ENCODE measurements at regions not wholly inside any gene's neighbourhood (a gene's known extent, or its start where the extent isn't known, plus 50 kb on each side); places are given as distances from the start of the nearest gene placed in this dataset.

- intact Hi-C loops (cut with micrococcal nuclease; ENCODE audit: unreplicated experiment): no loop called here
- H3K36me3 ChIP-seq (ENCODE audit: control insufficient read depth, insufficient read depth, low read length): no peaks in the 10 kb centered on the region
- H3K27me3 ChIP-seq (ENCODE audit: control insufficient read depth, insufficient read depth, low read length): no peaks in the 10 kb centered on the region
- H3K4me3 ChIP-seq (ENCODE audit: low read depth in 2 of 2, low read length in 2 of 2): no peak overlapping the region
- no peaks in the 10 kb centered on the region for H3K9me3 ChIP-seq (ENCODE audit: control insufficient read depth, insufficient read depth, low read depth, low read length)
- TF ChIP-seq SIN3A (IDR thresholded peaks at IDR 0.05; ENCODE audit: borderline replicate concordance, insufficient read depth, low read depth, low read length) (no peak), REST (IDR thresholded peaks at IDR 0.05; ENCODE audit: insufficient read depth in 1 of 2, low read depth in 2 of 2, low read length in 1 of 2) (no peak), CTCF (IDR thresholded peaks at IDR 0.05) (no peak), TCF7L2 (IDR thresholded peaks at IDR 0.05; ENCODE audit: low read depth, low read length) (no peak), POLR2AphosphoS5 (IDR thresholded peaks at IDR 0.05; ENCODE audit: low read depth, low read length) (no peak)
- no peaks in the 10 kb centered on the region for H3K4me1 ChIP-seq (ENCODE audit: control insufficient read depth, insufficient read depth, low read length)
- ChIA-PET POLR2A (no interaction called here), CTCF (interaction anchor here (0.6 kb wide), 1 partner anchor 418 kb away, joined by 4 read pairs; no protein-coding TSS in a partner anchor)
- no TSS peak for BruUV-seq (replicated peaks)
- no peak overlapping the region for H3K27ac ChIP-seq (ENCODE audit: low read length)
- DNase-seq (ENCODE audit: low read depth, low spot score) (no peak), ATAC-seq (no peak)
- in situ Hi-C loops (cut with HindIII; ENCODE audit: low pct_unique_long_range_greater_than_20kb, low sequenced_read_pairs): no loop called here
Measured at GRCh38 chr1:220368352-220369265, 96.4 kb upstream of the RAB3GAP2 start.

GRCh38 chr1:220367833-220368232 lies 95.6 kb upstream of the RAB3GAP2 start:
- POLR2A ChIA-PET: no interaction called here
- Histone ChIP-seq H3K9me3 (ENCODE audit: control insufficient read depth, insufficient read depth, low read depth, low read length) (no peaks in the 10 kb centered on the region), H3K36me3 (ENCODE audit: control insufficient read depth, insufficient read depth, low read length) (no peaks in the 10 kb centered on the region), H3K27ac (ENCODE audit: low read length) (no peak overlapping the region), H3K27me3 (ENCODE audit: control insufficient read depth, insufficient read depth, low read length) (no peaks in the 10 kb centered on the region), H3K4me3 (ENCODE audit: low read depth in 2 of 2, low read length in 2 of 2) (no peak overlapping the region), H3K4me1 (ENCODE audit: control insufficient read depth, insufficient read depth, low read length) (no peaks in the 10 kb centered on the region)
- CTCF ChIA-PET: interaction anchor here (0.6 kb wide), 1 partner anchor 418 kb away, joined by 4 read pairs; no protein-coding TSS in a partner anchor
- DNase-seq (ENCODE audit: low read depth, low spot score) (no peak), ATAC-seq (no peak)
- TF ChIP-seq CTCF (IDR thresholded peaks at IDR 0.05) (no peak), TCF7L2 (IDR thresholded peaks at IDR 0.05; ENCODE audit: low read depth, low read length) (no peak), REST (IDR thresholded peaks at IDR 0.05; ENCODE audit: insufficient read depth in 1 of 2, low read depth in 2 of 2, low read length in 1 of 2) (no peak), SIN3A (IDR thresholded peaks at IDR 0.05; ENCODE audit: borderline replicate concordance, insufficient read depth, low read depth, low read length) (no peak)
- in situ Hi-C loops (cut with HindIII; ENCODE audit: low pct_unique_long_range_greater_than_20kb, low sequenced_read_pairs): no loop called here
- intact Hi-C loops (cut with micrococcal nuclease; ENCODE audit: unreplicated experiment): no loop called here
- no TSS peak for BruUV-seq (replicated peaks)
